GM23338 (cell line): ENCODE measurements at regions not wholly inside any gene's neighbourhood (a gene's known extent, or its start where the extent isn't known, plus 50 kb on each side); places are given as distances from the start of the nearest gene placed in this dataset.

Experiments
- ATAC-seq: fragments of 200-7000 bp; cut with Tn5 transposase; 3 replicates; pipeline ENCODE4 v1.9.1; 2020
- DNase-seq: peaks from one replicate; pipeline ENCODE4 v3.0.0-alpha.2; 2015; ENCODE audit warnings: low spot score
- H2AFZ ChIP-seq: fragments of 200-600 bp; sonication (generic); 2 replicates; pipeline ENCODE4 v1.8.0; 2016; ENCODE audit warnings: antibody characterized with exemption, mild to moderate bottlenecking, moderate library complexity
- H3F3A ChIP-seq: fragments of 200-600 bp; sonication (generic); replicated peaks from 2 replicates; pipeline ENCODE4 v1.8.0; 2017; ENCODE audit warnings: antibody characterized with exemption, mixed run types, low read depth
- H3K27ac ChIP-seq: fragments of 200-600 bp; sonication (generic); 2 replicates; pipeline ENCODE4 v1.6.1; 2016; ENCODE audit warnings: low read depth
- H3K27me3 ChIP-seq: fragments of 200-600 bp; sonication (generic); 2 replicates; pipeline ENCODE4 v1.8.0; 2016; ENCODE audit warnings: mild to moderate bottlenecking, mixed run types, moderate library complexity; ENCODE audit not compliant: insufficient read depth
- H3K36me3 ChIP-seq: fragments of 200-600 bp; sonication (generic); 2 replicates; pipeline ENCODE4 v1.8.0; 2016; ENCODE audit warnings: mild to moderate bottlenecking; ENCODE audit not compliant: insufficient read depth
- H3K4me1 ChIP-seq: fragments of 200-600 bp; sonication (generic); 2 replicates; pipeline ENCODE4 v1.8.0; 2016; ENCODE audit warnings: mild to moderate bottlenecking, moderate library complexity; ENCODE audit not compliant: insufficient read depth
- H3K4me2 ChIP-seq: fragments of 200-600 bp; sonication (generic); 2 replicates; pipeline ENCODE4 v1.7.1; 2017; ENCODE audit warnings: mixed run types
- H3K4me3 ChIP-seq: fragments of 200-600 bp; sonication (generic); 2 replicates; pipeline ENCODE4 v1.6.1; 2016; ENCODE audit warnings: mixed run types
- H3K79me2 ChIP-seq: fragments of 200-600 bp; sonication (generic); replicated peaks from 2 replicates; pipeline ENCODE4 v1.8.0; 2017; ENCODE audit warnings: mild to moderate bottlenecking; ENCODE audit not compliant: insufficient read depth
- H3K9me2 ChIP-seq: fragments of 200-600 bp; sonication (generic); 2 replicates; pipeline ENCODE4 v1.8.0; 2017; ENCODE audit not compliant: insufficient read depth
- H4K20me1 ChIP-seq: fragments of 200-600 bp; sonication (generic); replicated peaks from 2 replicates; pipeline ENCODE4 v1.8.0; 2017; ENCODE audit warnings: mild to moderate bottlenecking; ENCODE audit not compliant: insufficient read depth
- H3K27ac Mint-ChIP-seq: 2 replicates; pipeline ENCODE4 v1.8.0; 2020; ENCODE audit warnings: inconsistent platforms, mild to moderate bottlenecking, moderate library complexity, mixed read lengths
- H3K27me3 Mint-ChIP-seq: 3 replicates; pipeline ENCODE4 v1.8.0; 2022; ENCODE audit warnings: low read depth, mild to moderate bottlenecking, moderate library complexity, mixed read lengths, inconsistent platforms; ENCODE audit not compliant: insufficient read depth, poor library complexity
- H3K36me3 Mint-ChIP-seq: 3 replicates; pipeline ENCODE4 v1.8.0; 2021; ENCODE audit warnings: low read depth, mild to moderate bottlenecking, inconsistent platforms, moderate library complexity, mixed read lengths
- H3K4me1 Mint-ChIP-seq: 3 replicates; pipeline ENCODE4 v1.8.0; 2020; ENCODE audit warnings: mild to moderate bottlenecking, inconsistent platforms, mixed read lengths
- H3K4me3 Mint-ChIP-seq: 3 replicates; pipeline ENCODE4 v1.8.0; 2021; ENCODE audit warnings: moderate library complexity, mild to moderate bottlenecking, inconsistent platforms, mixed read lengths
- H3K9me3 Mint-ChIP-seq: 3 replicates; pipeline ENCODE4 v1.8.0; 2020; ENCODE audit warnings: moderate library complexity, mild to moderate bottlenecking, inconsistent platforms, mixed read lengths
- CREB1 ChIP-seq: fragments of 250-450 bp; sonication (Bioruptor Pico); IDR thresholded peaks from 2 replicates; pipeline ENCODE4 v1.5.0; 2020; ENCODE audit warnings: low read depth, mild to moderate bottlenecking, moderate library complexity
- EZH2 ChIP-seq: fragments of 200-600 bp; sonication (generic); IDR thresholded peaks from one replicate; pipeline ENCODE4 v1.8.0; 2017; ENCODE audit warnings: antibody characterized with exemption, mild to moderate bottlenecking, low read depth; ENCODE audit not compliant: unreplicated experiment
- EZH2phosphoT487 ChIP-seq: fragments of 200-600 bp; sonication (generic); IDR thresholded peaks from one replicate; pipeline ENCODE4 v1.8.1; 2018; ENCODE audit warnings: antibody characterized with exemption; ENCODE audit not compliant: unreplicated experiment
- JUNB ChIP-seq: IDR thresholded peaks from one replicate; pipeline ENCODE4 v1.6.1; 2016; ENCODE audit warnings: antibody characterized with exemption; ENCODE audit not compliant: unreplicated experiment
- NANOG ChIP-seq: IDR thresholded peaks from 2 replicates; pipeline ENCODE4 v1.6.1; 2016; ENCODE audit warnings: antibody characterized with exemption, borderline replicate concordance
- POLR2AphosphoS5 ChIP-seq: IDR thresholded peaks from 2 replicates; pipeline ENCODE4 v1.6.1; 2016; ENCODE audit warnings: antibody characterized with exemption, low read depth
- STAT1 ChIP-seq: IDR thresholded peaks from one replicate; pipeline ENCODE4 v1.6.1; 2016; ENCODE audit warnings: antibody characterized with exemption; ENCODE audit not compliant: unreplicated experiment
- ZNF114 ChIP-seq: fragments of 250-450 bp; sonication (Bioruptor Pico); IDR thresholded peaks from 2 replicates; pipeline ENCODE4 v1.5.0; 2020; ENCODE audit warnings: mild to moderate bottlenecking, moderate library complexity
- ZNF331 ChIP-seq: fragments of 250-450 bp; sonication (Bioruptor Pico); IDR thresholded peaks from 2 replicates; pipeline ENCODE4 v1.5.0; 2020; ENCODE audit warnings: low read depth, mild to moderate bottlenecking, moderate library complexity
- TF ChIP-seq, protein P1 (sequence below): IDR thresholded peaks from 2 replicates; pipeline ENCODE4 v1.6.1; 2016; ENCODE audit warnings: antibody characterized with exemption
- TF ChIP-seq, protein P2 (sequence below): fragments of 250-450 bp; sonication (Bioruptor Pico); IDR thresholded peaks from 2 replicates; pipeline ENCODE4 v1.5.0; 2020; ENCODE audit warnings: mild to moderate bottlenecking, moderate library complexity
- TF ChIP-seq, protein P3 (sequence below): IDR thresholded peaks from one replicate; pipeline ENCODE4 v1.6.1; 2018; ENCODE audit warnings: antibody characterized with exemption; ENCODE audit not compliant: unreplicated experiment
- TF ChIP-seq, protein P4 (sequence below), 2 experiments: fragments of 200-600 bp in 1 of 2; sonication (generic) in 1 of 2; conservative IDR thresholded peaks; 2 replicates each; pipeline versions ENCODE4 v1.5.1 to v1.6.1; 2016 to 2017; ENCODE audit warnings: antibody characterized with exemption in 2 of 2, low read depth in 2 of 2, mild to moderate bottlenecking in 2 of 2, moderate library complexity in 1 of 2

DNA sequence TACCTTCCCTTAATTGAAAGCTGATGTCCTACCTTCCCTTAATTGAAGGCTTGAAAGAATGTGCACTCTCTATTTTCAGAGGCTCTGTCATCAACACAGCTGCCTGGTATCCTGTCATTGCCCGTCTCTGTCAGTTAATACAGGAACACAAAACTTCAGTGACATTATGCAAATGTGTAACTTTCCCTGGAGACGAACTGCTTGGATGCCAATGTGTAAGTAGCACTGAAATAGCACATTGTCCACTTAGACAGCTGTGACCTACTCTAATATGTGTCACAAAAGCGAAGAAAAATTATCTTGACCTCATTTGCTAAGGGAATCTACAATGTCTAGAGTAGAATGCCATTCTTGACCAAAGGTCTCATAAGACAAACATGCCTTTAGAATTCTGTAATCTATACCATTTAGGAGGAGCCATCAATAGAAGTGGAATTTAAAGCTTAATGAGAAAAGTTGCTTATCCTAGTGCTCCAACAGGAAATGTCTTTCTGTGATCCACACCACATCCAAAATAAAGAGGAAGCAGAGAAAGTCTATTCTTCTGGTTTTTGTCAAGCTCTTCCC is 138.1 kb downstream of the BARD1 start:
- DNase-seq (no peak), ATAC-seq (no peak)
- Histone ChIP-seq H3K9me2 (peaks cover 6% of the 10 kb centered on the region; the same call in 1 of the 2 replicates), H4K20me1 (no peaks in the 10 kb centered on the region), H3K27me3 (no peaks in the 10 kb centered on the region), H3K4me1 (no peaks in the 10 kb centered on the region), H3K4me2 (no peak overlapping the region), H3F3A (no peaks in the 10 kb centered on the region), H3K4me3 (no peak overlapping the region), H3K79me2 (no peaks in the 10 kb centered on the region), H3K36me3 (0 out of 2 replicates have a peak, but pooled peaks cover 3% of the 10 kb centered on the region), H3K27ac (no peak overlapping the region), H2AFZ (no peak overlapping the region)
- no peak overlapping the region for H3K4me3 Mint-ChIP-seq
- no peak for TF ChIP-seq CREB1 (CRISPR knock-in tag)
- TF ChIP-seq, protein P1, sequence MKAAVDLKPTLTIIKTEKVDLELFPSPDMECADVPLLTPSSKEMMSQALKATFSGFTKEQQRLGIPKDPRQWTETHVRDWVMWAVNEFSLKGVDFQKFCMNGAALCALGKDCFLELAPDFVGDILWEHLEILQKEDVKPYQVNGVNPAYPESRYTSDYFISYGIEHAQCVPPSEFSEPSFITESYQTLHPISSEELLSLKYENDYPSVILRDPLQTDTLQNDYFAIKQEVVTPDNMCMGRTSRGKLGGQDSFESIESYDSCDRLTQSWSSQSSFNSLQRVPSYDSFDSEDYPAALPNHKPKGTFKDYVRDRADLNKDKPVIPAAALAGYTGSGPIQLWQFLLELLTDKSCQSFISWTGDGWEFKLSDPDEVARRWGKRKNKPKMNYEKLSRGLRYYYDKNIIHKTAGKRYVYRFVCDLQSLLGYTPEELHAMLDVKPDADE: no peak
- no peak for TF ChIP-seq NANOG
- TF ChIP-seq EZH2phosphoT487: no peak
- no peak for TF ChIP-seq POLR2AphosphoS5
- TF ChIP-seq ZNF331 (CRISPR knock-in tag): no peak
- TF ChIP-seq, protein P2, sequence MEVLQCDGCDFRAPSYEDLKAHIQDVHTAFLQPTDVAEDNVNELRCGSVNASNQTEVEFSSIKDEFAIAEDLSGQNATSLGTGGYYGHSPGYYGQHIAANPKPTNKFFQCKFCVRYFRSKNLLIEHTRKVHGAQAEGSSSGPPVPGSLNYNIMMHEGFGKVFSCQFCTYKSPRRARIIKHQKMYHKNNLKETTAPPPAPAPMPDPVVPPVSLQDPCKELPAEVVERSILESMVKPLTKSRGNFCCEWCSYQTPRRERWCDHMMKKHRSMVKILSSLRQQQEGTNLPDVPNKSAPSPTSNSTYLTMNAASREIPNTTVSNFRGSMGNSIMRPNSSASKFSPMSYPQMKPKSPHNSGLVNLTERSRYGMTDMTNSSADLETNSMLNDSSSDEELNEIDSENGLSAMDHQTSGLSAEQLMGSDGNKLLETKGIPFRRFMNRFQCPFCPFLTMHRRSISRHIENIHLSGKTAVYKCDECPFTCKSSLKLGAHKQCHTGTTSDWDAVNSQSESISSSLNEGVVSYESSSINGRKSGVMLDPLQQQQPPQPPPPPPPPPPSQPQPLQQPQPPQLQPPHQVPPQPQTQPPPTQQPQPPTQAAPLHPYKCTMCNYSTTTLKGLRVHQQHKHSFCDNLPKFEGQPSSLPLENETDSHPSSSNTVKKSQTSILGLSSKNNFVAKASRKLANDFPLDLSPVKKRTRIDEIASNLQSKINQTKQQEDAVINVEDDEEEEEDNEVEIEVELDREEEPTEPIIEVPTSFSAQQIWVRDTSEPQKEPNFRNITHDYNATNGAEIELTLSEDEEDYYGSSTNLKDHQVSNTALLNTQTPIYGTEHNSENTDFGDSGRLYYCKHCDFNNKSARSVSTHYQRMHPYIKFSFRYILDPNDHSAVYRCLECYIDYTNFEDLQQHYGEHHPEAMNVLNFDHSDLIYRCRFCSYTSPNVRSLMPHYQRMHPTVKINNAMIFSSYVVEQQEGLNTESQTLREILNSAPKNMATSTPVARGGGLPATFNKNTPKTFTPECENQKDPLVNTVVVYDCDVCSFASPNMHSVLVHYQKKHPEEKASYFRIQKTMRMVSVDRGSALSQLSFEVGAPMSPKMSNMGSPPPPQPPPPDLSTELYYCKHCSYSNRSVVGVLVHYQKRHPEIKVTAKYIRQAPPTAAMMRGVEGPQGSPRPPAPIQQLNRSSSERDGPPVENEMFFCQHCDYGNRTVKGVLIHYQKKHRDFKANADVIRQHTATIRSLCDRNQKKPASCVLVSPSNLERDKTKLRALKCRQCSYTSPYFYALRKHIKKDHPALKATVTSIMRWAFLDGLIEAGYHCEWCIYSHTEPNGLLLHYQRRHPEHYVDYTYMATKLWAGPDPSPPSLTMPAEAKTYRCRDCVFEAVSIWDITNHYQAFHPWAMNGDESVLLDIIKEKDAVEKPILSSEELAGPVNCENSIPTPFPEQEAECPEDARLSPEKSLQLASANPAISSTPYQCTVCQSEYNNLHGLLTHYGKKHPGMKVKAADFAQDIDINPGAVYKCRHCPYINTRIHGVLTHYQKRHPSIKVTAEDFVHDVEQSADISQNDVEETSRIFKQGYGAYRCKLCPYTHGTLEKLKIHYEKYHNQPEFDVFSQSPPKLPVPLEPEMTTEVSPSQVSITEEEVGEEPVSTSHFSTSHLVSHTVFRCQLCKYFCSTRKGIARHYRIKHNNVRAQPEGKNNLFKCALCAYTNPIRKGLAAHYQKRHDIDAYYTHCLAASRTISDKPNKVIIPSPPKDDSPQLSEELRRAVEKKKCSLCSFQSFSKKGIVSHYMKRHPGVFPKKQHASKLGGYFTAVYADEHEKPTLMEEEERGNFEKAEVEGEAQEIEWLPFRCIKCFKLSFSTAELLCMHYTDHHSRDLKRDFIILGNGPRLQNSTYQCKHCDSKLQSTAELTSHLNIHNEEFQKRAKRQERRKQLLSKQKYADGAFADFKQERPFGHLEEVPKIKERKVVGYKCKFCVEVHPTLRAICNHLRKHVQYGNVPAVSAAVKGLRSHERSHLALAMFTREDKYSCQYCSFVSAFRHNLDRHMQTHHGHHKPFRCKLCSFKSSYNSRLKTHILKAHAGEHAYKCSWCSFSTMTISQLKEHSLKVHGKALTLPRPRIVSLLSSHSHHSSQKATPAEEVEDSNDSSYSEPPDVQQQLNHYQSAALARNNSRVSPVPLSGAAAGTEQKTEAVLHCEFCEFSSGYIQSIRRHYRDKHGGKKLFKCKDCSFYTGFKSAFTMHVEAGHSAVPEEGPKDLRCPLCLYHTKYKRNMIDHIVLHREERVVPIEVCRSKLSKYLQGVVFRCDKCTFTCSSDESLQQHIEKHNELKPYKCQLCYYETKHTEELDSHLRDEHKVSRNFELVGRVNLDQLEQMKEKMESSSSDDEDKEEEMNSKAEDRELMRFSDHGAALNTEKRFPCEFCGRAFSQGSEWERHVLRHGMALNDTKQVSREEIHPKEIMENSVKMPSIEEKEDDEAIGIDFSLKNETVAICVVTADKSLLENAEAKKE (CRISPR knock-in tag): no peak
- TF ChIP-seq, protein P3, sequence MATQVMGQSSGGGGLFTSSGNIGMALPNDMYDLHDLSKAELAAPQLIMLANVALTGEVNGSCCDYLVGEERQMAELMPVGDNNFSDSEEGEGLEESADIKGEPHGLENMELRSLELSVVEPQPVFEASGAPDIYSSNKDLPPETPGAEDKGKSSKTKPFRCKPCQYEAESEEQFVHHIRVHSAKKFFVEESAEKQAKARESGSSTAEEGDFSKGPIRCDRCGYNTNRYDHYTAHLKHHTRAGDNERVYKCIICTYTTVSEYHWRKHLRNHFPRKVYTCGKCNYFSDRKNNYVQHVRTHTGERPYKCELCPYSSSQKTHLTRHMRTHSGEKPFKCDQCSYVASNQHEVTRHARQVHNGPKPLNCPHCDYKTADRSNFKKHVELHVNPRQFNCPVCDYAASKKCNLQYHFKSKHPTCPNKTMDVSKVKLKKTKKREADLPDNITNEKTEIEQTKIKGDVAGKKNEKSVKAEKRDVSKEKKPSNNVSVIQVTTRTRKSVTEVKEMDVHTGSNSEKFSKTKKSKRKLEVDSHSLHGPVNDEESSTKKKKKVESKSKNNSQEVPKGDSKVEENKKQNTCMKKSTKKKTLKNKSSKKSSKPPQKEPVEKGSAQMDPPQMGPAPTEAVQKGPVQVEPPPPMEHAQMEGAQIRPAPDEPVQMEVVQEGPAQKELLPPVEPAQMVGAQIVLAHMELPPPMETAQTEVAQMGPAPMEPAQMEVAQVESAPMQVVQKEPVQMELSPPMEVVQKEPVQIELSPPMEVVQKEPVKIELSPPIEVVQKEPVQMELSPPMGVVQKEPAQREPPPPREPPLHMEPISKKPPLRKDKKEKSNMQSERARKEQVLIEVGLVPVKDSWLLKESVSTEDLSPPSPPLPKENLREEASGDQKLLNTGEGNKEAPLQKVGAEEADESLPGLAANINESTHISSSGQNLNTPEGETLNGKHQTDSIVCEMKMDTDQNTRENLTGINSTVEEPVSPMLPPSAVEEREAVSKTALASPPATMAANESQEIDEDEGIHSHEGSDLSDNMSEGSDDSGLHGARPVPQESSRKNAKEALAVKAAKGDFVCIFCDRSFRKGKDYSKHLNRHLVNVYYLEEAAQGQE: no peak
- no peak for TF ChIP-seq JUNB
- TF ChIP-seq ZNF114: no peak
- no peak for TF ChIP-seq STAT1
- TF ChIP-seq EZH2: no peak
- TF ChIP-seq, protein P4, sequence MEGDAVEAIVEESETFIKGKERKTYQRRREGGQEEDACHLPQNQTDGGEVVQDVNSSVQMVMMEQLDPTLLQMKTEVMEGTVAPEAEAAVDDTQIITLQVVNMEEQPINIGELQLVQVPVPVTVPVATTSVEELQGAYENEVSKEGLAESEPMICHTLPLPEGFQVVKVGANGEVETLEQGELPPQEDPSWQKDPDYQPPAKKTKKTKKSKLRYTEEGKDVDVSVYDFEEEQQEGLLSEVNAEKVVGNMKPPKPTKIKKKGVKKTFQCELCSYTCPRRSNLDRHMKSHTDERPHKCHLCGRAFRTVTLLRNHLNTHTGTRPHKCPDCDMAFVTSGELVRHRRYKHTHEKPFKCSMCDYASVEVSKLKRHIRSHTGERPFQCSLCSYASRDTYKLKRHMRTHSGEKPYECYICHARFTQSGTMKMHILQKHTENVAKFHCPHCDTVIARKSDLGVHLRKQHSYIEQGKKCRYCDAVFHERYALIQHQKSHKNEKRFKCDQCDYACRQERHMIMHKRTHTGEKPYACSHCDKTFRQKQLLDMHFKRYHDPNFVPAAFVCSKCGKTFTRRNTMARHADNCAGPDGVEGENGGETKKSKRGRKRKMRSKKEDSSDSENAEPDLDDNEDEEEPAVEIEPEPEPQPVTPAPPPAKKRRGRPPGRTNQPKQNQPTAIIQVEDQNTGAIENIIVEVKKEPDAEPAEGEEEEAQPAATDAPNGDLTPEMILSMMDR (conservative IDR thresholded peaks at IDR 0.05; ENCODE audit: low read depth in 2 of 2): no peak
- H3K9me3 Mint-ChIP-seq: no peaks in the 10 kb centered on the region; the same call in 2 of the 3 replicates
- H3K27me3 Mint-ChIP-seq: peaks cover 1% of the 10 kb centered on the region
- H3K36me3 Mint-ChIP-seq: no peaks in the 10 kb centered on the region
- no peak overlapping the region for H3K27ac Mint-ChIP-seq
- no peaks in the 10 kb centered on the region for H3K4me1 Mint-ChIP-seq
